Neural cell (in vitro differentiated cells): ENCODE measurements at regions not wholly inside any gene's neighbourhood (a gene's known extent, or its start where the extent isn't known, plus 50 kb on each side); places are given as distances from the start of the nearest gene placed in this dataset.

ENCODE experiments used
- H2AFZ ChIP-seq: fragments of 200-600, 300-800 bp; sonication (generic), shearing (Covaris generic); 2 replicates; pipeline ENCODE4 v1.6.0; 2014; ENCODE audit warnings: low read depth, mild to moderate bottlenecking, antibody characterized with exemption, low read length, moderate library complexity
- H3F3A ChIP-seq: fragments of 200-600 bp; shearing (Covaris generic); 2 replicates; pipeline ENCODE4 v1.6.1; 2016; ENCODE audit warnings: mild to moderate bottlenecking, moderate library complexity, mixed read lengths, antibody characterized with exemption, low read length; ENCODE audit not compliant: insufficient read depth, poor library complexity, severe bottlenecking
- H3K27ac ChIP-seq: fragments of 200-600, 300-800 bp; sonication (generic), shearing (Covaris generic); 2 replicates; pipeline ENCODE4 v1.5.1; 2014; ENCODE audit warnings: mild to moderate bottlenecking, low read length, moderate library complexity
- H3K27me3 ChIP-seq: fragments of 300-800, 200-600 bp; sonication (generic), shearing (Covaris generic); 2 replicates; pipeline ENCODE4 v1.6.0; 2014; ENCODE audit warnings: mild to moderate bottlenecking, low read depth, low read length, moderate library complexity; ENCODE audit not compliant: insufficient read depth
- H3K36me3 ChIP-seq: fragments of 300-800, 200-600 bp; sonication (generic), shearing (Covaris generic); 2 replicates; pipeline ENCODE4 v1.5.1; 2014; ENCODE audit warnings: mild to moderate bottlenecking, antibody characterized with exemption, low read length, moderate library complexity; ENCODE audit not compliant: insufficient read depth
- H3K4me2 ChIP-seq: fragments of 300-800, 200-600 bp; sonication (generic), shearing (Covaris generic); 2 replicates; pipeline ENCODE4 v1.6.0; 2014; ENCODE audit warnings: mild to moderate bottlenecking, low read length
- H3K4me3 ChIP-seq: fragments of 300-800, 200-600 bp; sonication (generic), shearing (Covaris generic); 2 replicates; pipeline ENCODE4 v1.5.1; 2014; ENCODE audit warnings: mild to moderate bottlenecking, low read length, moderate library complexity
- H3K79me2 ChIP-seq: fragments of 200-600 bp; shearing (Covaris generic); replicated peaks from 2 replicates; pipeline ENCODE4 v1.6.0; 2014; ENCODE audit warnings: mild to moderate bottlenecking, low read length, moderate library complexity; ENCODE audit not compliant: insufficient read depth
- H3K9ac ChIP-seq: fragments of 300-800, 200-600 bp; sonication (generic), shearing (Covaris generic); 2 replicates; pipeline ENCODE4 v1.6.1; 2016; ENCODE audit warnings: mild to moderate bottlenecking, low read length, mixed read lengths
- H3K9me2 ChIP-seq: fragments of 200-600 bp; shearing (Covaris generic); 2 replicates; pipeline ENCODE4 v1.6.1; 2016; ENCODE audit warnings: mild to moderate bottlenecking, low read length, mixed read lengths; ENCODE audit not compliant: insufficient read depth
- H3K9me3 ChIP-seq: fragments of 200-600, 300-800 bp; sonication (generic), shearing (Covaris generic); 2 replicates; pipeline ENCODE4 v1.6.1; 2016; ENCODE audit warnings: mild to moderate bottlenecking, mixed run types, low read length, moderate library complexity, mixed read lengths
- H4K20me1 ChIP-seq: fragments of 200-600 bp; shearing (Covaris generic); 2 replicates; pipeline ENCODE4 v1.6.1; 2016; ENCODE audit warnings: mild to moderate bottlenecking, mixed run types; ENCODE audit not compliant: insufficient read depth
- CTCF ChIP-seq: fragments of 450-650 bp; IDR thresholded peaks from 2 replicates; pipeline ENCODE4 v1.5.1; 2014; ENCODE audit warnings: antibody characterized with exemption, mild to moderate bottlenecking, moderate library complexity; ENCODE audit not compliant: poor library complexity, severe bottlenecking
- EP300 ChIP-seq: fragments of 450-650 bp; conservative IDR thresholded peaks from 2 replicates; pipeline ENCODE4 v1.6.1; 2014; ENCODE audit warnings: antibody characterized with exemption, mild to moderate bottlenecking, moderate library complexity; ENCODE audit not compliant: poor library complexity, severe bottlenecking
- EZH2 ChIP-seq: fragments of 200-600, 300-800 bp; shearing (Covaris generic), sonication (generic); IDR thresholded peaks from 2 replicates; pipeline ENCODE4 v1.6.1; 2014; ENCODE audit warnings: antibody characterized with exemption, low read length, borderline replicate concordance, mild to moderate bottlenecking; ENCODE audit not compliant: insufficient read depth, poor library complexity, severe bottlenecking
- MXI1 ChIP-seq: fragments of 450-650 bp; conservative IDR thresholded peaks from 2 replicates; pipeline ENCODE4 v1.6.1; 2014; ENCODE audit warnings: antibody characterized with exemption, mild to moderate bottlenecking; ENCODE audit not compliant: poor library complexity, severe bottlenecking
- POLR2AphosphoS5 ChIP-seq: IDR thresholded peaks from 2 replicates; pipeline ENCODE4 v1.6.1; 2012
- RAD21 ChIP-seq: fragments of 450-650 bp; conservative IDR thresholded peaks from 2 replicates; pipeline ENCODE4 v1.6.1; 2014; ENCODE audit warnings: antibody characterized with exemption, mild to moderate bottlenecking, moderate library complexity
- REST ChIP-seq: IDR thresholded peaks from 2 replicates; pipeline ENCODE4 v1.6.1; 2012; ENCODE audit warnings: borderline replicate concordance
- SMC3 ChIP-seq: fragments of 450-650 bp; conservative IDR thresholded peaks from 2 replicates; pipeline ENCODE4 v1.6.1; 2014; ENCODE audit warnings: antibody characterized with exemption, mild to moderate bottlenecking, moderate library complexity; ENCODE audit not compliant: poor library complexity
- TAF1 ChIP-seq: IDR thresholded peaks from 2 replicates; pipeline ENCODE4 v1.6.1; 2012; ENCODE audit warnings: low read depth

GRCh38 chr7:41900532-41900931, 197.6 kb upstream of the INHBA start:
- Histone ChIP-seq H3F3A (no peaks in the 10 kb centered on the region), H3K79me2 (no peaks in the 10 kb centered on the region), H3K4me3 (no peak overlapping the region), H3K27ac (no peak overlapping the region), H4K20me1 (no peaks in the 10 kb centered on the region), H2AFZ (no peak overlapping the region), H3K36me3 (no peaks in the 10 kb centered on the region), H3K9me3 (no peaks in the 10 kb centered on the region), H3K27me3 (no peaks in the 10 kb centered on the region), H3K4me2 (no peak overlapping the region), H3K9ac (no peak overlapping the region), H3K9me2 (no peaks in the 10 kb centered on the region)
- TF ChIP-seq SMC3 (no peak), POLR2AphosphoS5 (no peak), EZH2 (no peak), CTCF (no peak), MXI1 (no peak), REST (no peak), EP300 (no peak), TAF1 (no peak), RAD21 (no peak)

DNA sequence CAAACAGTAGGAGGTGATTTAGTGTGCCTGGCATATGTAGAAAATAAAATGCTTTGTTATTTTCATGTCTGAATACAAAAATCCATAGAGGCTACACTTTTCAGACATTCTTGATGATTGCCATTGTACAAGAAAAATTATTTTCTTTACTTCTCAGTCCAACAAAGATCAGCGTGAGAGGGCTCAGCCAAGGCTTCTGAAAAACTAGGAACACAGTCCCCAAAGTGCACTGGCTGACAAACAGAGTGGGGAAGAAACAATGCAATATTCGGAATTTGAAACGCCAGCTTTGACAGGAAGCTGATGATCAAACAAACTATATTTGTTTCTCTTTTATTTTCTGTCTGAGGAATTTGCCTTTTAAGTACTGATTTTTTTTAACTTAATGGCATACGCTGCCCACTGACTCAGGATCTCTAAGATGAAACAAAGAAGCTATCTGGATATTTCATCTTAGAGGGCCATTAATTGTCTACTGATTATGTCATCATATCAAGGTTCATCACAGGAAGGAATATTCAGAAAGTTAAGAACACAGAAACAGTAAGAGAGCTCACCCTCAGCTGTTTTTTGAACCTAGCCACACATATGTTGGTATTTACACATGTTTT, 197.0 kb upstream of the INHBA start:
- no peak overlapping the region for H2AFZ ChIP-seq
- H3K27me3 ChIP-seq, result no peaks in the 10 kb centered on the region
- H3K79me2 ChIP-seq, result no peaks in the 10 kb centered on the region
- TF ChIP-seq POLR2AphosphoS5 (no peak), TAF1 (no peak), SMC3 (no peak), EP300 (no peak), EZH2 (no peak), CTCF (no peak)
- H3K4me3 ChIP-seq, result no peak overlapping the region
- H3K36me3 ChIP-seq, result no peaks in the 10 kb centered on the region
- no peaks in the 10 kb centered on the region for H3F3A ChIP-seq
- no peaks in the 10 kb centered on the region for H4K20me1 ChIP-seq
- H3K9me2 ChIP-seq, result no peaks in the 10 kb centered on the region
- no peak overlapping the region for H3K4me2 ChIP-seq
- H3K9ac ChIP-seq, result no peak overlapping the region
- H3K9me3 ChIP-seq, result no peaks in the 10 kb centered on the region
- no peak overlapping the region for H3K27ac ChIP-seq
